OCI-LY7 (cell line): ENCODE measurements at regions not wholly inside any gene's neighbourhood (a gene's known extent, or its start where the extent isn't known, plus 50 kb on each side); places are given as distances from the start of the nearest gene placed in this dataset.

ENCODE experiments used
- EZH2phosphoT487 ChIP-seq: fragments of 200-600 bp; sonication (generic); IDR thresholded peaks from 2 replicates; pipeline ENCODE4 v1.6.1; 2018; ENCODE audit warnings: low read depth, borderline replicate concordance, mild to moderate bottlenecking, mixed run types, antibody characterized with exemption, low read length, moderate library complexity, mixed read lengths
- TF ChIP-seq, protein P1 (sequence below): fragments of 200-600 bp; sonication (generic); conservative IDR thresholded peaks from 2 replicates; pipeline ENCODE4 v1.5.1; 2014; ENCODE audit warnings: mild to moderate bottlenecking, antibody characterized with exemption, low read length, moderate library complexity, mixed read lengths

DNA sequence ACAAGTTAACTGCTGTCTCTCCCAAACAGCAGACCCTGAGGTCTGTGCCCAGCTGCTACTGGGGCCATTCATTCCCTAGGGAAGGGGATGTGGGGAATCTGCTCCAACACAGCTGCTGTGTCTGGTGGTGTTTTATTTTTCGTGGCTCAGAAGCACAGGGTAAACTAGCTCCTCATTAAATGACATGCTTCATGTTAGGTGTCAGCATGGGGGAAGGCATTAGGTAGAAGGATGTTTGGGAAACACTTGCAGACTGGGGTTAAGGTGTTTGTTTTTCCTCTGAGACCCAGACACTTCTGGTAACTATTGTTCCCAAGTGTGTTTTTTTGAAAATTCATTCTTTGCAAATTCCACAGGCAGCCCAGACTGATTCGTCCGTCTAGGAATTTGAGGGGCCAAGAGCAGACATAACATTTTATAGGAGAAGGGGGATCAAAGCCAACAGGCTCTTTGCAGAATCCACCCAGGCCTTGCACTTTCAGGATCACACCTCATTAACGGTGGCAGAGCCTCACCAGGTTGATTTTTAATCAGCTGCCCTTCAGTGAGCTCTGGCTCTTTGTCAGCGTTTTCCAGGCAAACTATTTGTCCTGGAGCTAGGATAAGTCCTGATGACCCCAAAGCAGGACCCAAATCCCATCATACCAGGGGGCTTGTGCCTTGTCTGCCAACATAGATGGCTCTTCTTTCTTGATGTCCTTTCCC, 65.4 kb upstream of the ITGA11 start:
- TF ChIP-seq, protein P1, sequence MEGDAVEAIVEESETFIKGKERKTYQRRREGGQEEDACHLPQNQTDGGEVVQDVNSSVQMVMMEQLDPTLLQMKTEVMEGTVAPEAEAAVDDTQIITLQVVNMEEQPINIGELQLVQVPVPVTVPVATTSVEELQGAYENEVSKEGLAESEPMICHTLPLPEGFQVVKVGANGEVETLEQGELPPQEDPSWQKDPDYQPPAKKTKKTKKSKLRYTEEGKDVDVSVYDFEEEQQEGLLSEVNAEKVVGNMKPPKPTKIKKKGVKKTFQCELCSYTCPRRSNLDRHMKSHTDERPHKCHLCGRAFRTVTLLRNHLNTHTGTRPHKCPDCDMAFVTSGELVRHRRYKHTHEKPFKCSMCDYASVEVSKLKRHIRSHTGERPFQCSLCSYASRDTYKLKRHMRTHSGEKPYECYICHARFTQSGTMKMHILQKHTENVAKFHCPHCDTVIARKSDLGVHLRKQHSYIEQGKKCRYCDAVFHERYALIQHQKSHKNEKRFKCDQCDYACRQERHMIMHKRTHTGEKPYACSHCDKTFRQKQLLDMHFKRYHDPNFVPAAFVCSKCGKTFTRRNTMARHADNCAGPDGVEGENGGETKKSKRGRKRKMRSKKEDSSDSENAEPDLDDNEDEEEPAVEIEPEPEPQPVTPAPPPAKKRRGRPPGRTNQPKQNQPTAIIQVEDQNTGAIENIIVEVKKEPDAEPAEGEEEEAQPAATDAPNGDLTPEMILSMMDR = no peak
- no peak for TF ChIP-seq EZH2phosphoT487
